Esophagus squamous epithelium (tissue), 4 donors: ENCODE measurements at regions not wholly inside any gene's neighbourhood (a gene's known extent, or its start where the extent isn't known, plus 50 kb on each side); places are given as distances from the start of the nearest gene placed in this dataset.

Experiments
- POLR2A ChIP-seq, 4 donors: fragments of 450-650 bp; IDR thresholded peaks; one replicate each; pipeline ENCODE4 v1.6.1; 2017; ENCODE audit warnings: antibody characterized with exemption in 4 of 4, mild to moderate bottlenecking in 4 of 4, moderate library complexity in 3 of 4
- TF ChIP-seq, protein P1 (sequence below), 6 experiments: fragments of 450-650 bp in 4 of 6; fragments of 200-600 bp in 2 of 6; sonication (generic) in 2 of 6; IDR thresholded peaks; one replicate each; pipeline ENCODE4 v1.5.1; 2016 to 2019; ENCODE audit warnings: antibody characterized with exemption in 6 of 6, mild to moderate bottlenecking in 4 of 6, moderate library complexity in 4 of 6

DNA sequence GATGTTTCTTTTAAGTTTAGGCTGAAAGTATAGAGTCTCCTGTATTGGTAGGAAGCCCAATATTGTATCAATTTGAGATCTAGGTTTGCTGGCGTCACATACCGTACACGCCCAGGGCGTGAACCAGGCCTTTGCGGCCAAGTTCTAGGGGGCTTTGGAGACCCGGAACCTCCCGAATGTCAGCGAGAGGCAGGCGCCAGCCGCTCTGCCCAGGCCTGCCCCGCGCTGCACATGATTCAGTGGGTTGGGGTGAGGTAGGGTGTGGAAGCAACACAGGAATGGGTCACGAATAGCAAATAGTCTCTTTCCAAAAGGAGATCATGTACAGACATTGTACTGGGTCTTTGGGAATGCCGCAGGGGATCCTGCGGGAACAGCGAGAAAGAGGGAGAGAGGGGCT is 195.7 kb upstream of the FAT1 start:
- TF ChIP-seq, protein P1, sequence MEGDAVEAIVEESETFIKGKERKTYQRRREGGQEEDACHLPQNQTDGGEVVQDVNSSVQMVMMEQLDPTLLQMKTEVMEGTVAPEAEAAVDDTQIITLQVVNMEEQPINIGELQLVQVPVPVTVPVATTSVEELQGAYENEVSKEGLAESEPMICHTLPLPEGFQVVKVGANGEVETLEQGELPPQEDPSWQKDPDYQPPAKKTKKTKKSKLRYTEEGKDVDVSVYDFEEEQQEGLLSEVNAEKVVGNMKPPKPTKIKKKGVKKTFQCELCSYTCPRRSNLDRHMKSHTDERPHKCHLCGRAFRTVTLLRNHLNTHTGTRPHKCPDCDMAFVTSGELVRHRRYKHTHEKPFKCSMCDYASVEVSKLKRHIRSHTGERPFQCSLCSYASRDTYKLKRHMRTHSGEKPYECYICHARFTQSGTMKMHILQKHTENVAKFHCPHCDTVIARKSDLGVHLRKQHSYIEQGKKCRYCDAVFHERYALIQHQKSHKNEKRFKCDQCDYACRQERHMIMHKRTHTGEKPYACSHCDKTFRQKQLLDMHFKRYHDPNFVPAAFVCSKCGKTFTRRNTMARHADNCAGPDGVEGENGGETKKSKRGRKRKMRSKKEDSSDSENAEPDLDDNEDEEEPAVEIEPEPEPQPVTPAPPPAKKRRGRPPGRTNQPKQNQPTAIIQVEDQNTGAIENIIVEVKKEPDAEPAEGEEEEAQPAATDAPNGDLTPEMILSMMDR (IDR thresholded peaks at IDR 0.05), result no peak
- TF ChIP-seq POLR2A (IDR thresholded peaks at IDR 0.05), result no peak
